HCT116 (cell line): ENCODE measurements at regions not wholly inside any gene's neighbourhood (a gene's known extent, or its start where the extent isn't known, plus 50 kb on each side); places are given as distances from the start of the nearest gene placed in this dataset.

Source experiments
- CEBPB ChIP-seq: IDR thresholded peaks from 2 replicates; pipeline ENCODE4 v1.6.1; 2012; ENCODE audit warnings: low read depth
- CTCF ChIP-seq, 3 experiments: fragments of 200-600 bp in 1 of 3; sonication (generic) in 1 of 3; IDR thresholded peaks in 2 of 3; conservative IDR thresholded peaks in 1 of 3; 2 replicates each; pipeline ENCODE4 v1.5.1; 2012 to 2017; ENCODE audit warnings: low read depth in 2 of 3, low read length in 2 of 3, antibody characterized with exemption in 1 of 3, borderline replicate concordance in 1 of 3, control low read depth in 1 of 3, mild to moderate bottlenecking in 1 of 3, mixed read lengths in 1 of 3, mixed run types in 1 of 3, moderate library complexity in 1 of 3; ENCODE audit not compliant: insufficient read depth in 1 of 3
- EGR1 ChIP-seq: IDR thresholded peaks from 2 replicates; pipeline ENCODE4 v1.6.1; 2012; ENCODE audit warnings: low read depth
- EZH2 ChIP-seq: fragments of 200-600 bp; sonication (generic); IDR thresholded peaks from 2 replicates; pipeline ENCODE4 v1.6.1; 2017; ENCODE audit warnings: antibody characterized with exemption, mixed run types
- POLR2A ChIP-seq: IDR thresholded peaks from 2 replicates; pipeline ENCODE4 v1.7.0; 2011; ENCODE audit warnings: borderline replicate concordance; ENCODE audit not compliant: insufficient read depth, insufficient read length; ENCODE audit errors: extremely low read depth
- RAD21 ChIP-seq: IDR thresholded peaks from 2 replicates; pipeline ENCODE4 v1.6.1; 2012; ENCODE audit warnings: low read depth, mild to moderate bottlenecking
- SIN3A ChIP-seq: IDR thresholded peaks from 2 replicates; pipeline ENCODE4 v1.6.1; 2012; ENCODE audit warnings: low read depth
- SP1 ChIP-seq: IDR thresholded peaks from 2 replicates; pipeline ENCODE4 v1.6.1; 2012; ENCODE audit warnings: low read depth
- SRF ChIP-seq: IDR thresholded peaks from 2 replicates; pipeline ENCODE4 v1.6.1; 2012; ENCODE audit warnings: low read depth
- TCF7L2 ChIP-seq: IDR thresholded peaks from 2 replicates; pipeline ENCODE4 v1.7.0; 2011; ENCODE audit warnings: borderline replicate concordance, inconsistent platforms; ENCODE audit not compliant: insufficient read depth, insufficient read length; ENCODE audit errors: extremely low read depth
- YY1 ChIP-seq: IDR thresholded peaks from 2 replicates; pipeline ENCODE4 v1.6.1; 2011; ENCODE audit warnings: low read length, low read depth, moderate library complexity, mild to moderate bottlenecking; ENCODE audit not compliant: insufficient replicate concordance; ENCODE audit errors: extremely low read depth

GRCh38 chr14:55892906-55893305 lies 225.3 kb upstream of the PELI2 start:
- no peak for TF ChIP-seq CTCF (IDR thresholded peaks at IDR 0.05 in 2 of 3, conservative IDR thresholded peaks at IDR 0.05 in 1 of 3; ENCODE audit: borderline replicate concordance in 1 of 3, insufficient read depth in 1 of 3, low read depth in 2 of 3, low read length in 2 of 3)
- no peak for TF ChIP-seq EGR1
- no peak for TF ChIP-seq POLR2A
- no peak for TF ChIP-seq YY1
- no peak for TF ChIP-seq EZH2
- TF ChIP-seq TCF7L2: no peak
- TF ChIP-seq RAD21: no peak
- no peak for TF ChIP-seq SP1
- no peak for TF ChIP-seq CEBPB
- no peak for TF ChIP-seq SRF
- TF ChIP-seq SIN3A: no peak
